Gastroesophageal sphincter (tissue), 4 donors: ENCODE measurements at regions not wholly inside any gene's neighbourhood (a gene's known extent, or its start where the extent isn't known, plus 50 kb on each side); places are given as distances from the start of the nearest gene placed in this dataset.

Source experiments
- ATAC-seq: fragments of 150-250 bp; one replicate; pipeline ENCODE4 v1.9.1; 2016; ENCODE audit warnings: mild to moderate bottlenecking, moderate library complexity
- H3K27ac ChIP-seq, 4 donors: fragments of 200-600 bp; sonication (generic) in 3 of 4; 1 replicate in 3 of 4; 2 replicates in 1 of 4; pipeline ENCODE4 v1.5.1; 2016 to 2019
- H3K27me3 ChIP-seq: fragments of 200-600 bp; sonication (generic); one replicate; pipeline ENCODE4 v1.5.1; 2019
- H3K36me3 ChIP-seq, 2 donors: fragments of 200-600 bp; sonication (generic); one replicate each; pipeline ENCODE4 v1.5.1; 2019; ENCODE audit warnings: control low read depth in 1 of 2
- H3K4me1 ChIP-seq, 3 donors: fragments of 200-600 bp; sonication (generic); 1 replicate in 2 of 3; 2 replicates in 1 of 3; pipeline ENCODE4 v1.5.1; 2016 to 2019; ENCODE audit warnings: control low read depth in 2 of 3
- H3K4me3 ChIP-seq, 2 donors: fragments of 200-600 bp; sonication (generic); one replicate each; pipeline ENCODE4 v1.5.1; 2019; ENCODE audit warnings: mild to moderate bottlenecking in 1 of 2, moderate library complexity in 1 of 2
- H3K9me3 ChIP-seq, 3 donors: fragments of 200-600 bp; sonication (generic); one replicate each; pipeline ENCODE4 v1.5.1; 2017 to 2019; ENCODE audit warnings: control low read depth in 2 of 3
- CTCF ChIP-seq, 4 experiments: fragments of 200-600 bp in 2 of 4; fragments of 450-650 bp in 2 of 4; sonication (generic) in 1 of 4; IDR thresholded peaks; one replicate each; pipeline ENCODE4 v1.5.1; 2017 to 2019; ENCODE audit warnings: antibody characterized with exemption in 4 of 4, mild to moderate bottlenecking in 2 of 4, moderate library complexity in 2 of 4
- EP300 ChIP-seq: sonication (generic); formaldehyde crosslinking; IDR thresholded peaks from one replicate; pipeline ENCODE4 v1.6.1; 2017; ENCODE audit warnings: antibody characterized with exemption, mild to moderate bottlenecking
- POLR2A ChIP-seq, 2 donors: fragments of 450-650 bp; IDR thresholded peaks; one replicate each; pipeline ENCODE4 v1.6.1; 2017; ENCODE audit warnings: antibody characterized with exemption in 2 of 2, mild to moderate bottlenecking in 2 of 2, moderate library complexity in 1 of 2
- POLR2AphosphoS5 ChIP-seq: sonication (generic); formaldehyde crosslinking; IDR thresholded peaks from one replicate; pipeline ENCODE4 v1.6.1; 2017; ENCODE audit warnings: antibody characterized with exemption
- WGBS, 2 donors: methylation state at CpG; one replicate each; pipeline ENCODE4 v1.1.5; 2018; ENCODE audit warnings: low coverage in 1 of 2; 5-methylcytosine and 5-hydroxymethylcytosine counted together

GRCh38 chr16:62870554-62870953, 834.3 kb upstream of the CDH8 start:
- H3K9me3 ChIP-seq = no peaks in the 10 kb centered on the region
- no peak overlapping the region for H3K4me3 ChIP-seq
- no peak for ATAC-seq

GRCh38 chr16:62869837-62870236, 833.6 kb upstream of the CDH8 start:
- Histone ChIP-seq H3K27me3 (no peaks in the 10 kb centered on the region), H3K4me1 (peaks cover 0 to 2% (median 0%) of the 10 kb centered on the region in 3 donors), H3K9me3 (no peaks in the 10 kb centered on the region), H3K36me3 (no peaks in the 10 kb centered on the region), H3K27ac (no peak overlapping the region), H3K4me3 (no peak overlapping the region)
- no peak for TF ChIP-seq EP300
- no peak for TF ChIP-seq CTCF (IDR thresholded peaks at IDR 0.05)
- TF ChIP-seq POLR2A (IDR thresholded peaks at IDR 0.05) = no peak
- TF ChIP-seq POLR2AphosphoS5 = no peak
- WGBS, 2 donors = 32 to 39% methylated on average over 4 of the region's 4 CpGs
- no peak for ATAC-seq

More at GRCh38 chr16:62870554-62870953, 834.3 kb upstream of the CDH8 start:
- H3K36me3 ChIP-seq = no peaks in the 10 kb centered on the region
- no peaks in the 10 kb centered on the region for H3K27me3 ChIP-seq
- TF ChIP-seq CTCF (IDR thresholded peaks at IDR 0.05) (peak in 1 of 4 experiments; percentile 6), EP300 (no peak)
- no peak overlapping the region for H3K27ac ChIP-seq
- H3K4me1 ChIP-seq = peaks cover 0 to 2% (median under 1%) of the 10 kb centered on the region in 3 donors

- no peaks in the 10 kb centered on the region for H3K36me3 ChIP-seq
- H3K9me3 ChIP-seq = no peaks in the 10 kb centered on the region
- no peak for TF ChIP-seq POLR2A (IDR thresholded peaks at IDR 0.05)
- no peak for TF ChIP-seq EP300
- no peak for TF ChIP-seq POLR2AphosphoS5
- TF ChIP-seq CTCF (IDR thresholded peaks at IDR 0.05) = no peak
- WGBS, 2 donors = 79 to 85% methylated on average over 2 of the region's 2 CpGs
- no peak overlapping the region for H3K4me3 ChIP-seq
- ATAC-seq = no peak
- H3K27ac ChIP-seq = no peak overlapping the region
- H3K27me3 ChIP-seq = no peaks in the 10 kb centered on the region
- no peaks in the 10 kb centered on the region for H3K4me1 ChIP-seq
These were observed 826.9 kb upstream of the CDH8 start for GRCh38 chr16:62863139-62863538.

- H3K4me3 ChIP-seq = no peak overlapping the region
- no peaks in the 10 kb centered on the region for H3K9me3 ChIP-seq
- ATAC-seq = no peak
- no peak overlapping the region for H3K27ac ChIP-seq
- no peaks in the 10 kb centered on the region for H3K36me3 ChIP-seq
- WGBS, 2 donors = 92 to 96% methylated on average over 4 of the region's 4 CpGs
- no peaks in the 10 kb centered on the region for H3K4me1 ChIP-seq
- TF ChIP-seq CTCF (IDR thresholded peaks at IDR 0.05) = no peak
- no peak for TF ChIP-seq POLR2A (IDR thresholded peaks at IDR 0.05)
- no peak for TF ChIP-seq POLR2AphosphoS5
- no peak for TF ChIP-seq EP300
- no peaks in the 10 kb centered on the region for H3K27me3 ChIP-seq
These were observed 817.6 kb upstream of the CDH8 start for GRCh38 chr16:62853887-62854286.

GRCh38 chr16:62846399-62847057, 810.3 kb upstream of the CDH8 start:
- no peak for ATAC-seq
- Histone ChIP-seq H3K4me3 (no peak overlapping the region), H3K36me3 (no peaks in the 10 kb centered on the region), H3K27ac (no peak overlapping the region), H3K9me3 (no peaks in the 10 kb centered on the region), H3K4me1 (no peaks in the 10 kb centered on the region), H3K27me3 (no peaks in the 10 kb centered on the region)
- TF ChIP-seq POLR2A (IDR thresholded peaks at IDR 0.05) (no peak), POLR2AphosphoS5 (no peak), EP300 (no peak), CTCF (IDR thresholded peaks at IDR 0.05) (no peak)
- 73 to 80% methylated on average over 2 of the region's 2 CpGs for WGBS, 2 donors
